HG02840 (cell line): ENCODE measurements at regions not wholly inside any gene's neighbourhood (a gene's known extent, or its start where the extent isn't known, plus 50 kb on each side); places are given as distances from the start of the nearest gene placed in this dataset.
"Not testable (repeated sequence)": the region's sequence is repeated elsewhere in the genome, so short reads cannot be mapped to it uniquely, and the experiment has no call there.

Experiments
- ATAC-seq: cut with Tn5 transposase; IDR thresholded peaks from one replicate; pipeline ENCODE4 v1.9.1; 2021; ENCODE audit warnings: mild to moderate bottlenecking, moderate library complexity, moderate number of reproducible peaks; ENCODE audit not compliant: unreplicated experiment, low FRiP score

DNA sequence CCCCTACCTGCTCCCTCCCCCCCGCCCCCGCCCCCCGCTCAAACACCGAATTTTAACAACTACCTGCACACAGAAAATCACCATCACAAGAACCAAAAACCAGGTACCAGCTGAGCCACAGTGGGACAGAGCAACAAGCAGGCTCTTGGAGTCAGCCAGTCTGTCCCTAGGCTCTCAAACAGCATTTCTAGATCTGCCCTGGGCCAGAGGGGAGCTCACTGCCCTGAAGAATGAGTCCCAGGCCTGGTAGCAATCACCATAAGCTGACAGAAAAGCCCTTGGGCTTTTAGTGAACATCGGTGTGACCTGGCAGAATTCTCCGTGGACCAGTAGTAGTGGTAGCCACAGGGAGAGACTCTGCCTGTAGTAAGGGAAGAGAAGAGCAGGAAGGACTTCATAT lies 58.3 kb downstream of the C11orf87 start:
- no peak for ATAC-seq

GRCh38 chr11:109486129-109486528 lies 64.1 kb downstream of the C11orf87 start:
- ATAC-seq: no peak

DNA sequence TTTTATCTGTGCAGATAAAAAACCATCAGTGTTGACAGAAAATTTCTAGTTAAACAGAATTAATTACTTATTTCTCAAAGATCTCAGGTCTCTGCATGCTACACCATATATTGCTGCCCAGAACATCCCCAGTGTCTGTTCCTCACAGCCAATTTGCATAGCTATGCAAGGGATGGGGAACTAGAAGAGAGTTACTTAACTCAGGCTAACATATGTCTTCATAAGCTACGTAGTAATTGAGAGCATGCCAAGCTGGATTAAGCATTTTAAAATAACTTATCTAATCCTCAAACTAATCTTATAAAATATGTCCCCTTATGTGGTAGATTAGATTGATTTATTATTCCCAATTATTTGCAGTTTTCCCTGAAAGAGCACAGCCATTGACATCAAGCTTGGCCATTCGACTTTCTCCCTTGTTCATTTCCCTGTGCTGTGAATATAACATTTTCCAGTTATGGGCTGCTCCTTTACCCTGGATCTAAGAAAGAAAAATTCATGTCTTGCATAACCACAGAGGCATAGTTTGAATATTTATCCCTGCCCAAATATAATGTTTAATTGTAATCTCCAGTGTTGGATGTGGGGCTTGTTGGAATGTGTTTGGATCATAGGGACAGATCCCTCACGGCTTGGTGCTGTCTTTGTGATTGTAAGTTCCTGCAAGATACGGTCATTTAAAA lies 69.1 kb downstream of the C11orf87 start:
- no peak for ATAC-seq

GRCh38 chr11:109506115-109506514 lies 84.1 kb downstream of the C11orf87 start:
- ATAC-seq: no peak

- ATAC-seq: no peak
Measured at GRCh38 chr11:109507331-109507730, 85.3 kb downstream of the C11orf87 start.

GRCh38 chr11:109507836-109508561 lies 86.0 kb downstream of the C11orf87 start:
- ATAC-seq: no peak

DNA sequence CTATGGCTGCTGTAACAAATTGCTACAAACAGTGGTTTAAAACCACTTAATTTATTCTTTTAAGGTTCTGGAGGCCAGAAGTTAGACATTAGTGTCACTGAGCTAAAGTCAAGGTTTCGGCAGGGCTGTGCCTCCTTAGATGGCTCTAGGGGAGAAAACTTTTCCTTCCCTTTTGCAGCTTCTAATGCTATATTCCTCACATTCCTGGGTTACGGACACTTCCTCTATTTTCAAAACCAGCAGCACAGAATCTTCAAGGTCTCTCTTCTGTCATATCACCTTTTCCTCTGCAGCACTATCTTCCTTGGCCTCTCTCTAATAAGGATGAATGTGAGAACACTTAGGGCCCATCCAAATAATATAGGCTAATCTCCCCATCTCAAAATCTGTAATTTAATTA lies 87.0 kb downstream of the C11orf87 start:
- no peak for ATAC-seq

- no peak for ATAC-seq
Measured at GRCh38 chr11:109510316-109510715, 88.3 kb downstream of the C11orf87 start.

- ATAC-seq: no peak
Measured at GRCh38 chr11:109511598-109511997, 89.6 kb downstream of the C11orf87 start.

- ATAC-seq: no peak
Measured at GRCh38 chr11:109512249-109512648, 90.3 kb downstream of the C11orf87 start.

DNA sequence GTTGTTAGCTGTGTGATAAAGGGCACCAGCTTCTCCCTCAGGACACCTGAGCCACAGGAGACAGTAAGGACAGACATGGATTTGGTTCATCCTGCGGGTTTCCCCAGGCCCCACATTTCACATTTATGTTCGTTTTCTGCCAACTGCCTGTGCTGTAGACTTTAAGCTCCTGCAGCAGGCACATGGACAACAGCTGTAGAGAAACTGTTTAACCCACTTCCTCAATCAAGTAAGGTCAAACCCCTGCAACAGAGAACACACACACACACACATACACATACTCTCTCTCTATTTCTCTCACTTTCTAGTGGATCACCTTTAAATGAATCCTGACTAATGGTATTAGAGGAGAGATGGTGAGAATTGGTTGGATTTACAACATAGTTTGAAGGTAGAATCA lies 90.7 kb downstream of the C11orf87 start:
- no peak for ATAC-seq

- ATAC-seq: no peak
Measured at GRCh38 chr11:109514313-109515018, 92.5 kb downstream of the C11orf87 start.

DNA sequence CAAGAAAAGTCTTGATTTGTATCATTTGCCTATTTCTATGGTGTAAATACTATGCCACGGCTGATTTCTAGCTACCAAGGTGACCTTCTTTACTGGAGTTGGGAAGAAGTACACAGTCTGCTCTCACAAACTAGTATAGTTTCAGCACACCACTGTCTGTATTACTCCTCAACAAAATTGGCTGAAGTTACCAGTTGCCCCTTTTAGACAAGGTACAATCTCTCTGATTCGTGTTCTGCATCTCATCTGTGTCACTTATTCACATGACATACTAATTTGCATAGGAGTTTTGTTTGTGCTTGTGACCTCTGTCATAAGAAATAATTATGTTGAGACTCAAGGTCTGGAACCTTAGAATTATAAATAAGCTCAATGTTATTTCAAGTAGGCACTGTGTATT lies 97.3 kb downstream of the C11orf87 start:
- no peak for ATAC-seq

DNA sequence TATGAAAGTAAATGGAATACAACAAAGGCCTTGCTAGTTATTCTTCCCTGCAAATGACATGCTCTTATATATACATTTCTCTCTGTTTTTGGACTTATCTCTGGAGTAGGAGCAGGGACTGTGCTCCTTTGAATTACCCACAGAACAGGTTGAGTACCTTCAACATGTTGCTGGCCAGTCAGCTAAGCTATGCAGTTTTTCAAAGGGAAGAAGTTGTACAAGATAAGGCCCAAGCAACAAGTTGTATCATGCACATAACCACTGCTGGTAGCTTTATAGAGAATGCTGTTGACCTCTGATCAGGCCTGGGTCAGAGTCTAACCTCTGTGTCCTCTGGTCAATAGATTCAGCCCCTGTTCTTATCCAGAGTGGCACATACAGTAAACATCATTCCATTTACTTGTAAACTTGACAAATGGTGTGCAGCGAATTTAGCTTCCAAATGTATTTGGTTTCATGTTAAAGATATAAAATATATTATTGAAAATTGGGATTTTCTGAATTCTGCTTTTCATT lies 99.6 kb downstream of the C11orf87 start:
- ATAC-seq: no peak

GRCh38 chr11:109522116-109522755 lies 100.2 kb downstream of the C11orf87 start:
- no peak for ATAC-seq

- not testable (repeated sequence) for ATAC-seq
Measured at GRCh38 chr11:109525636-109526035, 103.6 kb downstream of the C11orf87 start.

- ATAC-seq: no peak
Measured at GRCh38 chr11:109526061-109526460, 104.1 kb downstream of the C11orf87 start.

GRCh38 chr11:109526931-109527330 lies 104.9 kb downstream of the C11orf87 start:
- ATAC-seq: no peak

- ATAC-seq: no peak
Measured at GRCh38 chr11:109527496-109527895, 105.5 kb downstream of the C11orf87 start.

DNA sequence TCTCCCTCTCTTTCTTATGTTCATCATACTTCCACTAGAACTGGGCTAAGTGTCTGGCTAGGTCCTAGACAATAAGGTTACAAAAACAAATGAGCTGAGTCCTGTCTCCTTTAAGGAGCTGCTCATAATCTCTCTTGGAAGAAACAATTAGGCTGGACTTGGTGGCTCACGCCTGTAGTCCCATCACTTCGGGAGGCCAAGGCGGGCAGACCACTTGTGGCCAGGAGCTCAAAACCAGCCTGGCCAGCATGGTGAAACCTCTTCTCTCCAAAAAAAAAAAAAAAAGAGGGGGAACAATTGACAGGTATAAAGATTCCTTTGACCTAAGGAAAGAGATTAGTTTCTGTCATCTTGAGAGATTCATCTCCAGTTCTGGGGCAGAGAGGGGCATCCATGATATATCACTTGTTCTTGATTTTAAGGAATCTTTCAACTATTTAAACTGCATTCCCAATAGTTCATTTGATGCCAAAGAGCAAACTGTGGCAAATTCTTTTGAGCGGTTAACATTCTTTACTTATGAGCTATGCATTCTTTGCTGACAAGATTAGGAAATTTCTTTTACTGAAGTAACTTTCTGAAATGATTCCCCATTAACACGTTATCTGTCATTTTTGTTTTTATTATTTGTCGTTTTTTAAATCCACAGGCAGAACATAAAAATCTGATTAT lies 125.5 kb downstream of the C11orf87 start:
- ATAC-seq: no peak
